ENCODE measurements at regions not wholly inside any gene's neighbourhood (a gene's known extent, or its start where the extent isn't known, plus 50 kb on each side); places are given as distances from the start of the nearest gene placed in this dataset.

- no peak for TF ChIP-seq CTCF (IDR thresholded peaks at IDR 0.05)
These were observed 75.0 kb upstream of the ALKAL2 start for GRCh38 chr2:362924-363323.

DNA sequence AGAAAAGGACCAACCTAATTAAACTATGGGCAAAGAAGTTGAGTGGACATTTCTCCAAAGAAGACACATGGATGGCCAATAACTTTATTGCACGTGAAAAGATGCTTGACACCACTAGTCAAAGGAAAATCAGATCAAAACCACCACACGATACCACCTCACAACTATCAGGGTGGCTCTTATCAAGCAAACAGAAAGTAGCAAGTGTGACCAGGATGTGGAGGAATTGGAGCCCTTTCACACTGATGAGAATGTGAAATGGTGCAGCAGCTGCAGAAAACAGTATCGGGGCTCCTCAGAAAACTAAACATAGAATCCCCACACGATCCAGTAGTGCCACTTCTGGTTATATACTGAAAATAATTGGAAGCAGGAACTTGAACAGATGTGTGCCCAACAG, 72.2 kb upstream of the ALKAL2 start:
- no peak for TF ChIP-seq CTCF (IDR thresholded peaks at IDR 0.05)

- no peak for TF ChIP-seq CTCF (IDR thresholded peaks at IDR 0.05)
These were observed 71.2 kb upstream of the ALKAL2 start for GRCh38 chr2:359047-359446.

DNA sequence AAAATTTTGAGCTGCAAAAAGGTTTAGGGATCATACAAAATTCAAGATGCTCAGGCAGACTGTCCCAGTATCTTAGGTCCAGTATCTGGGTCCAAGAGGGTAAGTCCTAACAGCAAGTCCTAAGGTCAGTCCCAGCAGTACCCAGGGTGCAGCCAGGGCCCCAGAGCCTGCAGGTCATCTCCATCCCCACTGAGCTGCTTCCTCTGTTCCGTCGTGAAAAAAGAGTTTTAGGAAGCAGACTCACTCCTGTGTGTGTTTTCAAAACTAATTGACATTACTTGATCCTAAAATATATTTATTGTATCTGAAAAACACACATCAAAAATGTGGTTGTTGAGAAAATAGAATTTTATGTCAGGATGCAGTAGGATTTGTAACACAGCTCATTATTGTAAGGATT, 69.9 kb upstream of the ALKAL2 start:
- no peak for TF ChIP-seq CTCF (IDR thresholded peaks at IDR 0.05)

GRCh38 chr2:355773-356172, 67.9 kb upstream of the ALKAL2 start:
- TF ChIP-seq CTCF (IDR thresholded peaks at IDR 0.05) = no peak

- no peak for TF ChIP-seq CTCF (IDR thresholded peaks at IDR 0.05)
These were observed 64.8 kb upstream of the ALKAL2 start for GRCh38 chr2:352696-353095.

DNA sequence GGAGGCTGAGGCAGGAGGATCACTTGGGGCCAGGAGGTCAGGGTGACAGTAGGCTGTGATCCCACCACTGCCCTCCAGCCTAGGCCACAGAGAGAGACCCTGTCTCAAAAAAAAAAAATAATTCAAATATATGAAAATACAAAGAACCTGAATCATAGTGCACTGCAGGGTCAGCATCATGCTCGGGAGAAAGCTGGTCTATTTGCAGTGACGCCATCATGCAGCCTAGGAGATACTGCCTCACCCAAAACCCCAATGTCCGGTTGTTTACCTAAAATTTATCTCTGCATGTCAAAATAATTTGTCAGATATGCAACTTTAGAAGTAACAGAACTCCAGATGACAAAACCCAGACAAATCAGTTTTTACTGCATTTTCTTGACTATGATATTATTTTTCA, 61.5 kb upstream of the ALKAL2 start:
- no peak for TF ChIP-seq CTCF (IDR thresholded peaks at IDR 0.05)

- TF ChIP-seq CTCF (IDR thresholded peaks at IDR 0.05) = no peak
These were observed 60.5 kb upstream of the ALKAL2 start for GRCh38 chr2:348361-348916.

Data from LNCAP (cell line).